K562 (cell line): ENCODE measurements at regions not wholly inside any gene's neighbourhood (a gene's known extent, or its start where the extent isn't known, plus 50 kb on each side); places are given as distances from the start of the nearest gene placed in this dataset.

ENCODE experiments used
- AFF4 ChIP-seq: sonication (generic); formaldehyde crosslinking; IDR thresholded peaks from 2 replicates; pipeline ENCODE4 v1.8.0; 2023; ENCODE audit warnings: mild to moderate bottlenecking, missing genetic modification reagents
- ATF1 ChIP-seq, 2 experiments: fragments of 450-650 bp in 1 of 2; IDR thresholded peaks; 2 replicates each; pipeline ENCODE4 v1.6.1; 2016; ENCODE audit warnings: missing compliant biosample characterization in 1 of 2, missing genetic modification characterization in 1 of 2
- EZH2 ChIP-seq: IDR thresholded peaks from 2 replicates; pipeline ENCODE4 v1.6.1; 2012; ENCODE audit warnings: low read depth, mild to moderate bottlenecking, inconsistent platforms, low read length, borderline replicate concordance
- GABPA ChIP-seq: fragments of 200-800 bp; sonication (Bioruptor generic); conservative IDR thresholded peaks from 2 replicates; pipeline ENCODE4 v1.6.1; 2016; ENCODE audit warnings: low read depth, missing genetic modification characterization, missing compliant biosample characterization
- KDM1A ChIP-seq, 2 experiments: fragments of 450-650 bp; IDR thresholded peaks; 2 replicates each; pipeline ENCODE4 v1.6.1; 2016; ENCODE audit warnings: mild to moderate bottlenecking in 2 of 2
- PHF20 ChIP-seq: fragments of 450-650 bp; IDR thresholded peaks from 2 replicates; pipeline ENCODE4 v1.6.1; 2018; ENCODE audit not compliant: partially characterized antibody
- RAD21 ChIP-seq, 2 experiments: fragments of 250-450 bp in 1 of 2; fragments of 450-650 bp in 1 of 2; sonication (Bioruptor Pico) in 1 of 2; formaldehyde crosslinking in 1 of 2; IDR thresholded peaks in 1 of 2; conservative IDR thresholded peaks in 1 of 2; 2 replicates each; pipeline versions ENCODE4 v1.4.0 to v1.8.0; 2020 to 2022; ENCODE audit warnings: mild to moderate bottlenecking in 2 of 2, moderate library complexity in 1 of 2
- SETDB1 ChIP-seq: IDR thresholded peaks from one replicate; pipeline ENCODE4 v1.6.1; 2012; ENCODE audit warnings: low read length, control low read depth, inconsistent platforms
- YY1 ChIP-seq, 3 experiments: IDR thresholded peaks; 2 replicates each; pipeline ENCODE4 v1.6.1; 2011; ENCODE audit warnings: low read length in 2 of 3, mild to moderate bottlenecking in 2 of 3, moderate library complexity in 2 of 3, borderline replicate concordance in 1 of 3, control low read depth in 1 of 3, low read depth in 1 of 3; ENCODE audit not compliant: insufficient read depth in 3 of 3, insufficient replicate concordance in 2 of 3, control insufficient read depth in 1 of 3, insufficient read length in 1 of 3; ENCODE audit errors: extremely low read depth in 1 of 3
- ZNF695 ChIP-seq: fragments of 450-650 bp; formaldehyde crosslinking; IDR thresholded peaks from 2 replicates; pipeline ENCODE4 v1.4.0; 2020; ENCODE audit warnings: mild to moderate bottlenecking, moderate library complexity
- ZNF778 ChIP-seq: fragments of 450-650 bp; formaldehyde crosslinking; IDR thresholded peaks from 2 replicates; pipeline ENCODE4 v1.4.0; 2020; ENCODE audit warnings: mild to moderate bottlenecking, moderate library complexity
- TF ChIP-seq, protein P1 (sequence below), 3 experiments: IDR thresholded peaks in 2 of 3; conservative IDR thresholded peaks in 1 of 3; 2 replicates each; pipeline ENCODE4 v1.5.1; 2011 to 2012; ENCODE audit warnings: low read length in 3 of 3, mild to moderate bottlenecking in 3 of 3, control low read depth in 2 of 3, improper control_type of control experiment in 1 of 3, inconsistent platforms in 1 of 3, low read depth in 1 of 3, mixed read lengths in 1 of 3, moderate library complexity in 1 of 3; ENCODE audit not compliant: insufficient read depth in 2 of 3
- TF ChIP-seq, protein P2 (sequence below): fragments of 250-450 bp; sonication (Bioruptor Pico); IDR thresholded peaks from 2 replicates; pipeline ENCODE4 v1.8.0; 2021; ENCODE audit warnings: moderate library complexity, mild to moderate bottlenecking, inconsistent platforms

GRCh38 chr2:102886216-102886893 lies 124.5 kb downstream of the TMEM182 start:
- TF ChIP-seq EZH2 (no peak), GABPA (tag) (no peak), SETDB1 (no peak), KDM1A (IDR thresholded peaks at IDR 0.05) (no peak), ZNF695 (CRISPR knock-in tag) (no peak), YY1 (IDR thresholded peaks at IDR 0.05; ENCODE audit: borderline replicate concordance in 1 of 3, control insufficient read depth in 1 of 3, extremely low read depth in 1 of 3, insufficient read depth in 3 of 3, insufficient read length in 1 of 3, insufficient replicate concordance in 2 of 3, low read depth in 1 of 3, low read length in 2 of 3) (no peak), ZNF778 (CRISPR knock-in tag) (no peak), AFF4 (no peak), ATF1 (CRISPR knock-in tag; IDR thresholded peaks at IDR 0.05) (no peak), ATF1 (tag; IDR thresholded peaks at IDR 0.05) (no peak), RAD21 (CRISPR knock-in tag; conservative IDR thresholded peaks at IDR 0.05 in 1 of 2, IDR thresholded peaks at IDR 0.05 in 1 of 2) (no peak), PHF20 (no peak)
- TF ChIP-seq, protein P1, sequence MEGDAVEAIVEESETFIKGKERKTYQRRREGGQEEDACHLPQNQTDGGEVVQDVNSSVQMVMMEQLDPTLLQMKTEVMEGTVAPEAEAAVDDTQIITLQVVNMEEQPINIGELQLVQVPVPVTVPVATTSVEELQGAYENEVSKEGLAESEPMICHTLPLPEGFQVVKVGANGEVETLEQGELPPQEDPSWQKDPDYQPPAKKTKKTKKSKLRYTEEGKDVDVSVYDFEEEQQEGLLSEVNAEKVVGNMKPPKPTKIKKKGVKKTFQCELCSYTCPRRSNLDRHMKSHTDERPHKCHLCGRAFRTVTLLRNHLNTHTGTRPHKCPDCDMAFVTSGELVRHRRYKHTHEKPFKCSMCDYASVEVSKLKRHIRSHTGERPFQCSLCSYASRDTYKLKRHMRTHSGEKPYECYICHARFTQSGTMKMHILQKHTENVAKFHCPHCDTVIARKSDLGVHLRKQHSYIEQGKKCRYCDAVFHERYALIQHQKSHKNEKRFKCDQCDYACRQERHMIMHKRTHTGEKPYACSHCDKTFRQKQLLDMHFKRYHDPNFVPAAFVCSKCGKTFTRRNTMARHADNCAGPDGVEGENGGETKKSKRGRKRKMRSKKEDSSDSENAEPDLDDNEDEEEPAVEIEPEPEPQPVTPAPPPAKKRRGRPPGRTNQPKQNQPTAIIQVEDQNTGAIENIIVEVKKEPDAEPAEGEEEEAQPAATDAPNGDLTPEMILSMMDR (IDR thresholded peaks at IDR 0.05 in 2 of 3, conservative IDR thresholded peaks at IDR 0.05 in 1 of 3; ENCODE audit: insufficient read depth in 2 of 3, low read depth in 1 of 3, low read length in 3 of 3) = no peak
- TF ChIP-seq, protein P2, sequence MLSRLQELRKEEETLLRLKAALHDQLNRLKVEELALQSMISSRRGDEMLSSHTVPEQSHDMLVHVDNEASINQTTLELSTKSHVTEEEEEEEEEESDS (CRISPR knock-in tag) = no peak
